ENCODE measurements at regions not wholly inside any gene's neighbourhood (a gene's known extent, or its start where the extent isn't known, plus 50 kb on each side); places are given as distances from the start of the nearest gene placed in this dataset.

DNA sequence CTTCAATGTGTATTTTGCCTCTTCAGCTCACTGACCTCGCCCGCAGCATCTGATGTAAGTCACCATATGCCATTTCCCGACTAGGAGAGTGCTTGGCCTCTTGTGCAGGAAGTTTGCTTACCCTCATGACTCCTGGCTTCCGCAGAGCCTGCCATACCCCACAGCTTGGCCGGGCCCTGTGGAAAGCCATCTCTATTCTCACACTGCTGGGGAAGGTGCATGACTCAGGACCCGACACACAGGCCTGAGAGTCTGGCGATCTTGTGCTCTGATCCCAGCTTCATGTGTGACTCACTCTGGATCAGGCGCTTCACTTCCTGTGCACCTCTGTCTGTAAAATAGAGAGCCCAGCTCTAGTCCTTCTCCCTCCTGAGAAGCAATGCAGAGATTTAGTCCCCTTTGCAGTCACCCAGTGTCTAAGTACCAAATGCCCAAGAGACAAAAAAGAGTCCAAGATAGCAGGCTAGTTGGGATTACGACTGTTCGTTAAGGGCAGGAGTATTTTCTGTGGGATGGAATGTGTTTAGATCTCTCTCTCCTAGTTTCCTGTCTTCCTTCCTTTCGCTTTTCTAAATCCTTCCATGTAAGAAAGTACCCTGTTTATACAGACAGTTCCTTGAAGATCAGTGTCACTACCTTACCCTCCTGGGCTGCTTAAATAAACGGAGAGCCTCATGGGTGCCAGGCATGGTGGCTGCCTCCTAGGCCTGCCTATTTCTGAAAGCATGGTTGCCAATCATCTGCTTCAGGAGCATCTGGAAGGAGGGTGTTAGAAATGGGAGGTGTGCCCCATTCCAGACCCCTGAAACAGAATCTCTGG lies 62.8 kb upstream of the KIF26B start (continued):
- TF ChIP-seq NR4A1 (CRISPR knock-in tag; IDR thresholded peaks at IDR 0.05) (no peak), NR4A1 (tag; IDR thresholded peaks at IDR 0.05) (no peak), FOXA1 (IDR thresholded peaks at IDR 0.05; ENCODE audit: borderline replicate concordance) (no peak), JUN (IDR thresholded peaks at IDR 0.05; ENCODE audit: borderline replicate concordance, low read depth, low read length) (peak; percentile 95), JUN (CRISPR knock-in tag; IDR thresholded peaks at IDR 0.05; ENCODE audit: borderline replicate concordance) (no peak), UBTF (IDR thresholded peaks at IDR 0.05; ENCODE audit: borderline replicate concordance in 1 of 2, low read depth in 2 of 2, low read length in 2 of 2) (peak in 1 of 2 experiments; percentile 55; a peak in 1 of 4 replicates), ETV1 (tag; conservative IDR thresholded peaks at IDR 0.05; ENCODE audit: low read depth) (peak; percentile 48; the same call in 1 of the 2 replicates), MYC (IDR thresholded peaks at IDR 0.05; ENCODE audit: low read depth, low read length) (0 out of 2 replicates have a peak, but pooled peaks have one; percentile 23), MYC (CRISPR knock-in tag; IDR thresholded peaks at IDR 0.05; ENCODE audit: borderline replicate concordance, low read depth) (no peak), MAFG (tag; conservative IDR thresholded peaks at IDR 0.05) (peak; percentile 45), L3MBTL2 (IDR thresholded peaks at IDR 0.05) (peak; percentile 37; the same call in 1 of the 2 replicates), ZNF431 (CRISPR knock-in tag; IDR thresholded peaks at IDR 0.05) (no peak), ATF3 (IDR thresholded peaks at IDR 0.05) (peak; percentile 84), ATF3 (CRISPR knock-in tag; conservative IDR thresholded peaks at IDR 0.05) (no peak), ZNF175 (CRISPR knock-in tag; IDR thresholded peaks at IDR 0.05; ENCODE audit: low read depth) (peak; percentile 68; the same call in 1 of the 2 replicates), SPI1 (IDR thresholded peaks at IDR 0.05; ENCODE audit: borderline replicate concordance, low read depth, low read length) (peak; percentile 39; the same call in 1 of the 2 replicates), SMARCA4 (IDR thresholded peaks at IDR 0.05) (peak; percentile 80), ELF4 (CRISPR knock-in tag; IDR thresholded peaks at IDR 0.05) (0 out of 2 replicates have a peak, but pooled peaks have one; percentile 57), SMAD2 (IDR thresholded peaks at IDR 0.05; ENCODE audit: low read depth, low read length) (no peak), NRF1 (conservative IDR thresholded peaks at IDR 0.05 in 1 of 2, IDR thresholded peaks at IDR 0.05 in 1 of 2) (peak in 1 of 2 experiments; percentile 29; a peak in 1 of 4 replicates), DMBX1 (CRISPR knock-in tag; IDR thresholded peaks at IDR 0.05; ENCODE audit: borderline replicate concordance) (peak; percentile 37; the same call in 1 of the 2 replicates), BRD4 (IDR thresholded peaks at IDR 0.05) (no peak), MTA3 (IDR thresholded peaks at IDR 0.05; ENCODE audit: borderline replicate concordance) (no peak), ZFP91 (CRISPR knock-in tag; IDR thresholded peaks at IDR 0.05) (no peak), SMAD4 (CRISPR knock-in tag; conservative IDR thresholded peaks at IDR 0.05) (peak; percentile 41; the same call in 1 of the 2 replicates)

Data from K562 (cell line).